MM.1S (cell line): ENCODE measurements at regions not wholly inside any gene's neighbourhood (a gene's known extent, or its start where the extent isn't known, plus 50 kb on each side); places are given as distances from the start of the nearest gene placed in this dataset.

Source experiments
- DNase-seq: peaks from one replicate; pipeline ENCODE4 v3.0.0-alpha.2; 2015
- H2AFZ ChIP-seq: fragments of 300-600 bp; sonication (generic); 2 replicates; pipeline ENCODE4 v1.6.0; 2016; ENCODE audit warnings: antibody characterized with exemption, low read length
- H3F3A ChIP-seq: fragments of 300-600 bp; sonication (generic); 2 replicates; pipeline ENCODE4 v1.6.1; 2016; ENCODE audit warnings: mild to moderate bottlenecking, antibody characterized with exemption, low read length, moderate library complexity, mixed read lengths; ENCODE audit not compliant: insufficient read depth
- H3K27ac ChIP-seq: fragments of 300-600 bp; sonication (generic); 2 replicates; pipeline ENCODE4 v1.5.1; 2016; ENCODE audit warnings: mild to moderate bottlenecking, low read length
- H3K27me3 ChIP-seq: fragments of 300-600 bp; sonication (generic); replicated peaks from 2 replicates; pipeline ENCODE4 v1.6.0; 2016; ENCODE audit warnings: low read length; ENCODE audit not compliant: insufficient read depth
- H3K36me3 ChIP-seq: fragments of 300-600 bp; sonication (generic); replicated peaks from 2 replicates; pipeline ENCODE4 v1.6.1; 2016; ENCODE audit warnings: mild to moderate bottlenecking, low read length, mixed read lengths; ENCODE audit not compliant: insufficient read depth
- H3K4me1 ChIP-seq: fragments of 300-600 bp; sonication (generic); 2 replicates; pipeline ENCODE4 v1.6.1; 2016; ENCODE audit warnings: low read length, mixed read lengths
- H3K4me2 ChIP-seq: fragments of 300-600 bp; sonication (generic); 2 replicates; pipeline ENCODE4 v1.6.0; 2016; ENCODE audit warnings: low read depth, low read length
- H3K4me3 ChIP-seq: fragments of 300-600 bp; sonication (generic); 2 replicates; pipeline ENCODE4 v1.5.1; 2016; ENCODE audit warnings: low read length, mixed read lengths
- H3K79me2 ChIP-seq: fragments of 300-600 bp; sonication (generic); 2 replicates; pipeline ENCODE4 v1.6.1; 2016; ENCODE audit warnings: mixed run types, low read length, mixed read lengths
- H3K9ac ChIP-seq: fragments of 300-600 bp; sonication (generic); 2 replicates; pipeline ENCODE4 v1.6.1; 2016; ENCODE audit warnings: low read length, mixed read lengths
- H3K9me2 ChIP-seq: fragments of 300-600 bp; sonication (generic); replicated peaks from 2 replicates; pipeline ENCODE4 v1.6.1; 2016; ENCODE audit warnings: mild to moderate bottlenecking, low read length, mixed read lengths; ENCODE audit not compliant: insufficient read depth
- H3K9me3 ChIP-seq: fragments of 300-600 bp; sonication (generic); replicated peaks from 2 replicates; pipeline ENCODE4 v1.6.1; 2016; ENCODE audit warnings: mild to moderate bottlenecking, low read length, mixed read lengths; ENCODE audit not compliant: insufficient read depth
- H4K20me1 ChIP-seq: fragments of 300-600 bp; sonication (generic); 2 replicates; pipeline ENCODE4 v1.6.1; 2016; ENCODE audit warnings: mild to moderate bottlenecking, low read length, moderate library complexity, mixed read lengths; ENCODE audit not compliant: insufficient read depth
- CTCF ChIP-seq: fragments of 300-600 bp; sonication (generic); IDR thresholded peaks from 2 replicates; pipeline ENCODE4 v1.5.1; 2016; ENCODE audit warnings: antibody characterized with exemption, low read length, mixed read lengths
- EZH2 ChIP-seq: fragments of 300-600 bp; sonication (generic); optimal IDR thresholded peaks from 2 replicates; pipeline ENCODE3; 2017; ENCODE audit warnings: low read depth, mild to moderate bottlenecking, antibody characterized with exemption, low read length, mixed read lengths
- EZH2phosphoT487 ChIP-seq: fragments of 300-600 bp; sonication (generic); IDR thresholded peaks from 2 replicates; pipeline ENCODE4 v1.6.1; 2018; ENCODE audit warnings: antibody characterized with exemption, low read length

DNA sequence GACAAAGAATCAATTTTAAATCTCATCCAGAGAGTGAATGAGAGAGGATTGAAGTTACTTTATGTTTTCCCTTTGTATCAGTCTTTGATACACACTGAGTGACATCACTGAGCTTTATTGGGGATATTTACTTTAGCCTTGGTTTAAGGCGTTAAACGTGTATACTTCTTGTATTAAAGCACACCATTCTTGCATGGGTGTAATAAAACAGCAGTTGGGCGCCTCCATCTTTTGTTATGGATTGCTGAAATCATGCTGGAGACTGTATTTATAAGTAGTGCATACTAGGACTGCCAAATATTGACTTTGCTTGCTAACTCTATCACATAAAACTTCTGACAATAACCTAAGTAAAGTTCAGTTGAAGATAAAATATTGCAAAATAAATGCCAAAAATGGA is 1755.8 kb upstream of the WWC1 start:
- no peak overlapping the region for H2AFZ ChIP-seq
- no peak overlapping the region for H3K27ac ChIP-seq
- no peaks in the 10 kb centered on the region for H3K79me2 ChIP-seq
- no peak overlapping the region for H3K9ac ChIP-seq
- no peak overlapping the region for H3K4me2 ChIP-seq
- H3K9me3 ChIP-seq: no peaks in the 10 kb centered on the region
- TF ChIP-seq CTCF (no peak), EZH2 (no peak), EZH2phosphoT487 (no peak)
- no peaks in the 10 kb centered on the region for H4K20me1 ChIP-seq
- no peak overlapping the region for H3K4me3 ChIP-seq
- no peaks in the 10 kb centered on the region for H3F3A ChIP-seq
- no peak for DNase-seq
- no peaks in the 10 kb centered on the region for H3K27me3 ChIP-seq
- H3K9me2 ChIP-seq: no peaks in the 10 kb centered on the region
- H3K36me3 ChIP-seq: no peaks in the 10 kb centered on the region
- no peaks in the 10 kb centered on the region for H3K4me1 ChIP-seq

DNA sequence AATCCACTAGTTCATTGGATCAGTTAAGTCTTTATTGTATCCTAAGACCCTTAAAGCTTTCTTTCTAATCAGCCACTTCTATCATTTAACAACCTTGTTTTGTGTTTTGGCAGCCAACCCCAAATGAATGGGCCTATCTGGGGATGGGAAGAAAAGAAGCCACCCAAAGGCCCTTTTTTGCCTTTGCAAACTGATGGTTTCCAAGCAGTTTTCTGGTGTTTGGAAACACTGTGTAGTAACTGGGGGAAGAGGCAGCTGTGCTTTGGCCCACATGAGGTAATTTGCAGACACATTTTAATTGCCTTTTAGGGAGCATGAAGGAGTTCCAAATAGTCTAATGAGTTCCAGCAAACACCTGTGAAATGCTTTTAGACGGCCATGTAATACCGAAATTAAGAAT is 1751.3 kb upstream of the WWC1 start:
- Histone ChIP-seq H3K9me2 (no peaks in the 10 kb centered on the region), H3K4me2 (no peak overlapping the region), H3K27me3 (no peaks in the 10 kb centered on the region), H2AFZ (no peak overlapping the region), H4K20me1 (no peaks in the 10 kb centered on the region), H3K27ac (no peak overlapping the region), H3K4me1 (no peaks in the 10 kb centered on the region), H3K36me3 (no peaks in the 10 kb centered on the region), H3K9me3 (no peaks in the 10 kb centered on the region), H3K79me2 (no peaks in the 10 kb centered on the region), H3K9ac (no peak overlapping the region), H3K4me3 (no peak overlapping the region), H3F3A (no peaks in the 10 kb centered on the region)
- DNase-seq: no peak
- TF ChIP-seq CTCF (no peak), EZH2 (no peak), EZH2phosphoT487 (no peak)

GRCh38 chr5:166551384-166551783 is 1740.1 kb upstream of the WWC1 start:
- Histone ChIP-seq H3K4me3 (no peak overlapping the region), H2AFZ (no peak overlapping the region), H3K4me2 (no peak overlapping the region), H3K9ac (no peak overlapping the region), H3K79me2 (no peaks in the 10 kb centered on the region), H3K4me1 (no peaks in the 10 kb centered on the region), H3K9me3 (no peaks in the 10 kb centered on the region), H3K27me3 (no peaks in the 10 kb centered on the region), H3F3A (no peaks in the 10 kb centered on the region), H4K20me1 (no peaks in the 10 kb centered on the region), H3K9me2 (no peaks in the 10 kb centered on the region), H3K36me3 (no peaks in the 10 kb centered on the region), H3K27ac (no peak overlapping the region)
- no peak for DNase-seq
- TF ChIP-seq EZH2phosphoT487 (no peak), EZH2 (no peak), CTCF (no peak)

DNA sequence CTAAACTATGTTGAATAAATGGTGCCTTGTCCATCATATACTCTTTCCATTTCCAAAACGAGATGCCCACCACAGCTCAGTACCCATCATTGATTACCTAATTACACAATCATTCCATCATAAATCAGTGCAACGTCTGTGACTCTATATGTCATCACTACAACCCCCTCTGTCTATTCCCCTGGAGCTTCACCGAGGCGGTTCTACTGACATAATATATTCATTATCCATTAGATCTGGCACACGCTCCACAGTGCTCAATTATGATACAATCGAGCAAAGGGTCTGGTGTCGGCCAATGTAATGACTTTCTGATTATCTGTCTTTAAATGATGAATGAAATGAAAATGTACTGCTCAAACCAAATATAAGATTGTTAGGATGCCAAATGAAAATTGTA is 1737.7 kb upstream of the WWC1 start:
- no peaks in the 10 kb centered on the region for H3K36me3 ChIP-seq
- H3K9me3 ChIP-seq: no peaks in the 10 kb centered on the region
- TF ChIP-seq EZH2 (no peak), EZH2phosphoT487 (no peak), CTCF (no peak)
- H3K79me2 ChIP-seq: no peaks in the 10 kb centered on the region
- no peaks in the 10 kb centered on the region for H3K27me3 ChIP-seq
- H3K27ac ChIP-seq: no peak overlapping the region
- H3F3A ChIP-seq: no peaks in the 10 kb centered on the region
- H3K9me2 ChIP-seq: no peaks in the 10 kb centered on the region
- no peak for DNase-seq
- H3K9ac ChIP-seq: no peak overlapping the region
- no peaks in the 10 kb centered on the region for H4K20me1 ChIP-seq
- no peak overlapping the region for H3K4me2 ChIP-seq
- no peak overlapping the region for H2AFZ ChIP-seq
- H3K4me3 ChIP-seq: no peak overlapping the region
- H3K4me1 ChIP-seq: no peaks in the 10 kb centered on the region
